Lower leg skin (tissue), 4 donors: ENCODE measurements at regions not wholly inside any gene's neighbourhood (a gene's known extent, or its start where the extent isn't known, plus 50 kb on each side); places are given as distances from the start of the nearest gene placed in this dataset.
"Not testable (repeated sequence)": the region's sequence is repeated elsewhere in the genome, so short reads cannot be mapped to it uniquely, and the experiment has no call there.

Source experiments
- DNase-seq, 2 donors: peaks; one replicate each; pipeline ENCODE4 v3.0.0-alpha.2; 2019; ENCODE audit warnings: low spot score in 2 of 2
- H3K4me3 ChIP-seq: fragments of 200-600 bp; sonication (generic); 2 replicates; pipeline ENCODE4 v1.5.1; 2017; ENCODE audit warnings: mild to moderate bottlenecking, low read depth; ENCODE audit not compliant: poor library complexity, severe bottlenecking
- CTCF ChIP-seq, 3 donors: fragments of 450-650 bp; IDR thresholded peaks; one replicate each; pipeline ENCODE4 v1.5.1; 2016; ENCODE audit warnings: antibody characterized with exemption in 3 of 3, mild to moderate bottlenecking in 3 of 3, moderate library complexity in 2 of 3
- POLR2A ChIP-seq, 2 donors: fragments of 450-650 bp; IDR thresholded peaks; one replicate each; pipeline ENCODE4 v1.6.1; 2016 to 2017; ENCODE audit warnings: antibody characterized with exemption in 2 of 2, mild to moderate bottlenecking in 1 of 2, moderate library complexity in 1 of 2
- WGBS, 2 donors: methylation state at CpG; one replicate each; pipeline ENCODE4 v1.1.5; 2018; 5-methylcytosine and 5-hydroxymethylcytosine counted together
- intact Hi-C: fragments of 100-400 bp; cut with DNase I; formaldehyde crosslinking; loops from one replicate; pipeline ENCODE4 v1.15.0; 2023; ENCODE audit warnings: low total_unique reads

- DNase-seq = no peak
- TF ChIP-seq POLR2A (IDR thresholded peaks at IDR 0.05) (no peak), CTCF (IDR thresholded peaks at IDR 0.05) (no peak)
- 89 to 90% methylated on average over 1 of the region's 1 CpG for WGBS, 2 donors
- intact Hi-C loops = no loop called here
- no peak overlapping the region for H3K4me3 ChIP-seq
Measured at GRCh38 chr15:20657084-20657483, 115.5 kb upstream of the GOLGA6L6 start.

GRCh38 chr15:20652914-20653313 is 111.3 kb upstream of the GOLGA6L6 start:
- WGBS, 2 donors = 85 to 87% methylated on average over 2 of the region's 2 CpGs
- no peak overlapping the region for H3K4me3 ChIP-seq
- TF ChIP-seq POLR2A (IDR thresholded peaks at IDR 0.05) = no peak
- TF ChIP-seq CTCF (IDR thresholded peaks at IDR 0.05) = no peak
- intact Hi-C loops = no loop called here
- DNase-seq = no peak

GRCh38 chr15:20648402-20648975 is 106.9 kb upstream of the GOLGA6L6 start:
- WGBS, 2 donors = 84 to 88% methylated on average over 6 of the region's 6 CpGs
- H3K4me3 ChIP-seq, DNase-seq, intact Hi-C loops: not testable (repeated sequence)

GRCh38 chr15:20646529-20647142 is 105.0 kb upstream of the GOLGA6L6 start:
- TF ChIP-seq POLR2A (IDR thresholded peaks at IDR 0.05) (no peak), CTCF (IDR thresholded peaks at IDR 0.05) (no peak)
- 67 to 72% methylated on average over 7 of the region's 7 CpGs for WGBS, 2 donors
- peak in 1 of 2 donors; percentile 76 for DNase-seq
- no peak overlapping the region for H3K4me3 ChIP-seq
- intact Hi-C loops = no loop called here

- TF ChIP-seq POLR2A (IDR thresholded peaks at IDR 0.05) (no peak), CTCF (IDR thresholded peaks at IDR 0.05) (no peak)
- peak; percentile 65 to 88 for DNase-seq
- WGBS, 2 donors = 56 to 61% methylated on average over 5 of the region's 5 CpGs
- intact Hi-C loops = no loop called here
- no peak overlapping the region for H3K4me3 ChIP-seq
Measured at GRCh38 chr15:20645956-20646355, 104.4 kb upstream of the GOLGA6L6 start.

GRCh38 chr15:20644896-20645295 is 103.3 kb upstream of the GOLGA6L6 start:
- TF ChIP-seq CTCF (IDR thresholded peaks at IDR 0.05) (no peak), POLR2A (IDR thresholded peaks at IDR 0.05) (no peak)
- intact Hi-C loops = no loop called here
- 67 to 69% methylated on average over 3 of the region's 3 CpGs for WGBS, 2 donors
- no peak overlapping the region for H3K4me3 ChIP-seq
- DNase-seq = peak in 1 of 2 donors; percentile 68
